HG03575 (cell line): ENCODE measurements at regions not wholly inside any gene's neighbourhood (a gene's known extent, or its start where the extent isn't known, plus 50 kb on each side); places are given as distances from the start of the nearest gene placed in this dataset.
"Not testable (repeated sequence)": the region's sequence is repeated elsewhere in the genome, so short reads cannot be mapped to it uniquely, and the experiment has no call there.

Source experiments
- ATAC-seq: cut with Tn5 transposase; IDR thresholded peaks from one replicate; pipeline ENCODE4 v1.9.1; 2021; ENCODE audit not compliant: unreplicated experiment, insufficient number of reproducible peaks, low FRiP score; ENCODE audit errors: extremely low read depth

- no peak for ATAC-seq
These were observed 173.6 kb upstream of the PDE1C start for GRCh38 chr7:32243687-32244290.

- no peak for ATAC-seq
These were observed 172.2 kb upstream of the PDE1C start for GRCh38 chr7:32242436-32242835.

GRCh38 chr7:32241636-32242035, 171.4 kb upstream of the PDE1C start:
- ATAC-seq: no peak

- ATAC-seq: no peak
These were observed 169.6 kb upstream of the PDE1C start for GRCh38 chr7:32239764-32240163.

GRCh38 chr7:32228601-32229000, 158.4 kb upstream of the PDE1C start:
- no peak for ATAC-seq

- ATAC-seq: no peak
These were observed 157.5 kb upstream of the PDE1C start for GRCh38 chr7:32227746-32228145.

- ATAC-seq: no peak
These were observed 154.1 kb upstream of the PDE1C start for GRCh38 chr7:32224276-32224675.

- no peak for ATAC-seq
These were observed 153.5 kb upstream of the PDE1C start for GRCh38 chr7:32223721-32224120.

GRCh38 chr7:32223071-32223650, 153.0 kb upstream of the PDE1C start:
- no peak for ATAC-seq

GRCh38 chr7:32222251-32222900, 152.2 kb upstream of the PDE1C start:
- no peak for ATAC-seq

- no peak for ATAC-seq
These were observed 151.5 kb upstream of the PDE1C start for GRCh38 chr7:32221736-32222135.

GRCh38 chr7:32221056-32221455, 150.8 kb upstream of the PDE1C start:
- ATAC-seq: no peak

- ATAC-seq: not testable (repeated sequence)
These were observed 149.6 kb upstream of the PDE1C start for GRCh38 chr7:32219831-32220230.

GRCh38 chr7:32219416-32219815, 149.2 kb upstream of the PDE1C start:
- no peak for ATAC-seq

GRCh38 chr7:32218741-32219288, 148.6 kb upstream of the PDE1C start:
- ATAC-seq: no peak

- ATAC-seq: no peak
These were observed 147.9 kb upstream of the PDE1C start for GRCh38 chr7:32218154-32218467.

- no peak for ATAC-seq
These were observed 147.3 kb upstream of the PDE1C start for GRCh38 chr7:32217341-32218153.

GRCh38 chr7:32216759-32217158, 146.6 kb upstream of the PDE1C start:
- ATAC-seq: no peak

- no peak for ATAC-seq
These were observed 145.5 kb upstream of the PDE1C start for GRCh38 chr7:32215697-32216096.

GRCh38 chr7:32214913-32215312, 144.7 kb upstream of the PDE1C start:
- no peak for ATAC-seq
